ENCODE measurements at regions not wholly inside any gene's neighbourhood (a gene's known extent, or its start where the extent isn't known, plus 50 kb on each side); places are given as distances from the start of the nearest gene placed in this dataset.

- ATAC-seq: no peak
- H3K4me3 ChIP-seq: no peak overlapping the region
- no peaks in the 10 kb centered on the region for H3K27me3 ChIP-seq (ENCODE audit: low read depth)
- H3K9me3 ChIP-seq: no peaks in the 10 kb centered on the region
- no peak for TF ChIP-seq CTCF (IDR thresholded peaks at IDR 0.05)
- intact Hi-C loops (cut with DNase I): no loop called here
- no peak for DNase-seq
- H3K36me3 ChIP-seq: no peaks in the 10 kb centered on the region
- no peak overlapping the region for H3K27ac ChIP-seq
- no peaks in the 10 kb centered on the region for H3K4me1 ChIP-seq
Measured at GRCh38 chr14:34018125-34018524, 67.3 kb upstream of the EGLN3 start.

- Histone ChIP-seq H3K4me1 (no peaks in the 10 kb centered on the region), H3K27ac (no peak overlapping the region), H3K27me3 (ENCODE audit: low read depth) (no peaks in the 10 kb centered on the region), H3K4me3 (no peak overlapping the region), H3K9me3 (no peaks in the 10 kb centered on the region), H3K36me3 (no peaks in the 10 kb centered on the region)
- no peak for DNase-seq
- no peak for ATAC-seq
- intact Hi-C loops (cut with DNase I): no loop called here
- no peak for TF ChIP-seq CTCF (IDR thresholded peaks at IDR 0.05)
Measured at GRCh38 chr14:34015383-34015782, 64.5 kb upstream of the EGLN3 start.

GRCh38 chr14:34014936-34015335, 64.1 kb upstream of the EGLN3 start:
- intact Hi-C loops (cut with DNase I): no loop called here
- TF ChIP-seq CTCF (IDR thresholded peaks at IDR 0.05): no peak
- Histone ChIP-seq H3K27me3 (ENCODE audit: low read depth) (no peaks in the 10 kb centered on the region), H3K4me3 (no peak overlapping the region), H3K36me3 (no peaks in the 10 kb centered on the region), H3K4me1 (no peaks in the 10 kb centered on the region), H3K9me3 (no peaks in the 10 kb centered on the region), H3K27ac (no peak overlapping the region)
- DNase-seq (no peak), ATAC-seq (no peak)

- ATAC-seq (no peak), DNase-seq (no peak)
- intact Hi-C loops (cut with DNase I): no loop called here
- H3K4me3 ChIP-seq: no peak overlapping the region
- no peaks in the 10 kb centered on the region for H3K36me3 ChIP-seq
- no peaks in the 10 kb centered on the region for H3K9me3 ChIP-seq
- H3K27me3 ChIP-seq (ENCODE audit: low read depth): no peaks in the 10 kb centered on the region
- TF ChIP-seq CTCF (IDR thresholded peaks at IDR 0.05): no peak
- H3K4me1 ChIP-seq: no peaks in the 10 kb centered on the region
- no peak overlapping the region for H3K27ac ChIP-seq
Measured at GRCh38 chr14:34013721-34014060, 62.8 kb upstream of the EGLN3 start.

- H3K9me3 ChIP-seq: no peaks in the 10 kb centered on the region
- no peak for TF ChIP-seq CTCF (IDR thresholded peaks at IDR 0.05)
- ATAC-seq (peak; percentile 42 to 74), DNase-seq (no peak)
- H3K27me3 ChIP-seq (ENCODE audit: low read depth): no peaks in the 10 kb centered on the region
- H3K27ac ChIP-seq: no peak overlapping the region
- H3K36me3 ChIP-seq: no peaks in the 10 kb centered on the region
- no peaks in the 10 kb centered on the region for H3K4me1 ChIP-seq
- H3K4me3 ChIP-seq: no peak overlapping the region
- intact Hi-C loops (cut with DNase I): no loop called here
Measured at GRCh38 chr14:34012978-34013720, 62.3 kb upstream of the EGLN3 start.

All from lower lobe of right lung (tissue), 2 donors.